HEK293 (cell line): ENCODE measurements at regions not wholly inside any gene's neighbourhood (a gene's known extent, or its start where the extent isn't known, plus 50 kb on each side); places are given as distances from the start of the nearest gene placed in this dataset.

Experiments
- CTCF ChIA-PET: fragments of 350-600 bp; formaldehyde crosslinking; extraction: SDS; loops from one replicate; lab custom pipeline; 2021; ENCODE audit warnings: antibody characterized with exemption; lab: Yijun Ruan, JAX
- POLR2A ChIA-PET: fragments of 300-600 bp; formaldehyde crosslinking; extraction: SDS; loops from one replicate; lab custom pipeline; 2020; ENCODE audit warnings: antibody characterized with exemption, inconsistent platforms; lab: Yijun Ruan, JAX
- H3K27ac ChIP-seq: fragments of 200-500 bp; sonication (Bioruptor generic); 2 replicates; pipeline ENCODE4 v1.5.1; 2014; ENCODE audit warnings: low read depth, low read length, control low read depth, inconsistent platforms; ENCODE audit errors: extremely low read depth
- H3K36me3 ChIP-seq, 2 experiments: fragments of 200-500 bp in 1 of 2; sonication (Bioruptor generic) in 1 of 2; 1 replicate in 1 of 2; 2 replicates in 1 of 2; pipeline ENCODE4 v1.5.1; 2014 to 2017; ENCODE audit warnings: inconsistent platforms in 2 of 2, low read length in 2 of 2; ENCODE audit not compliant: control insufficient read depth in 2 of 2, insufficient read depth in 1 of 2
- H3K4me1 ChIP-seq: fragments of 200-500 bp; sonication (Bioruptor generic); 2 replicates; pipeline ENCODE4 v1.5.1; 2014; ENCODE audit warnings: mild to moderate bottlenecking, low read length, inconsistent platforms; ENCODE audit not compliant: control insufficient read depth, insufficient read depth
- H3K4me3 ChIP-seq: 2 replicates; pipeline ENCODE4 v1.5.1; 2011; ENCODE audit warnings: low read depth, mild to moderate bottlenecking, control low read depth, low read length, moderate library complexity
- H3K9me3 ChIP-seq: fragments of 200-500 bp; sonication (Bioruptor generic); 2 replicates; pipeline ENCODE4 v1.5.1; 2014; ENCODE audit warnings: low read depth, low read length, inconsistent platforms; ENCODE audit not compliant: control insufficient read depth, insufficient read depth
- ELK4 ChIP-seq: IDR thresholded peaks from 2 replicates; pipeline ENCODE4 v1.6.1; 2011; ENCODE audit warnings: mild to moderate bottlenecking, low read depth, low read length, borderline replicate concordance
- KLF9 ChIP-seq: fragments of 450-650 bp; formaldehyde crosslinking; IDR thresholded peaks from 2 replicates; pipeline ENCODE4 v1.5.1; 2016; ENCODE audit warnings: missing biosample characterization, missing genetic modification characterization, low read depth
- OSR2 ChIP-seq: fragments of 450-650 bp; formaldehyde crosslinking; IDR thresholded peaks from 2 replicates; pipeline ENCODE4 v1.5.1; 2016; ENCODE audit warnings: missing biosample characterization, missing genetic modification characterization
- PRDM2 ChIP-seq: fragments of 450-650 bp; formaldehyde crosslinking; IDR thresholded peaks from 2 replicates; pipeline ENCODE4 v1.5.1; 2016; ENCODE audit warnings: missing biosample characterization, missing genetic modification characterization, borderline replicate concordance
- ZBTB48 ChIP-seq: fragments of 450-650 bp; formaldehyde crosslinking; IDR thresholded peaks from 2 replicates; pipeline ENCODE4 v1.5.1; 2016; ENCODE audit warnings: missing biosample characterization, missing genetic modification characterization
- ZBTB7A ChIP-seq: fragments of 450-650 bp; formaldehyde crosslinking; IDR thresholded peaks from 2 replicates; pipeline ENCODE4 v1.5.1; 2016; ENCODE audit warnings: low read depth, missing biosample characterization, missing genetic modification characterization
- ZFP3 ChIP-seq: fragments of 450-650 bp; formaldehyde crosslinking; IDR thresholded peaks from 2 replicates; pipeline ENCODE4 v1.5.1; 2016; ENCODE audit warnings: low read depth, missing biosample characterization, missing genetic modification characterization
- ZNF112 ChIP-seq: fragments of 450-650 bp; formaldehyde crosslinking; IDR thresholded peaks from 2 replicates; pipeline ENCODE4 v1.5.0; 2017; ENCODE audit warnings: missing biosample characterization, missing genetic modification characterization
- ZNF132 ChIP-seq: fragments of 450-650 bp; formaldehyde crosslinking; IDR thresholded peaks from 2 replicates; pipeline ENCODE4 v1.5.1; 2017; ENCODE audit warnings: missing biosample characterization, missing genetic modification characterization, borderline replicate concordance
- ZNF133 ChIP-seq: fragments of 450-650 bp; formaldehyde crosslinking; IDR thresholded peaks from 2 replicates; pipeline ENCODE4 v1.5.1; 2016; ENCODE audit warnings: missing biosample characterization, missing genetic modification characterization
- ZNF155 ChIP-seq: fragments of 450-650 bp; formaldehyde crosslinking; IDR thresholded peaks from 2 replicates; pipeline ENCODE4 v1.5.1; 2016; ENCODE audit warnings: missing biosample characterization, missing genetic modification characterization
- ZNF174 ChIP-seq: fragments of 450-650 bp; formaldehyde crosslinking; IDR thresholded peaks from 2 replicates; pipeline ENCODE4 v1.5.0; 2017; ENCODE audit warnings: missing biosample characterization, mild to moderate bottlenecking, missing genetic modification characterization
- ZNF23 ChIP-seq: fragments of 450-650 bp; formaldehyde crosslinking; IDR thresholded peaks from 2 replicates; pipeline ENCODE4 v1.5.1; 2016; ENCODE audit warnings: missing biosample characterization, missing genetic modification characterization, borderline replicate concordance
- ZNF26 ChIP-seq: fragments of 450-650 bp; formaldehyde crosslinking; IDR thresholded peaks from 2 replicates; pipeline ENCODE4 v1.5.1; 2016; ENCODE audit warnings: missing biosample characterization, missing genetic modification characterization
- ZNF341 ChIP-seq: fragments of 450-650 bp; formaldehyde crosslinking; IDR thresholded peaks from 2 replicates; pipeline ENCODE4; 2016; ENCODE audit warnings: low read depth, missing biosample characterization, missing genetic modification characterization
- ZNF37A ChIP-seq: fragments of 450-650 bp; IDR thresholded peaks from 2 replicates; pipeline ENCODE4 v1.5.1; 2018; ENCODE audit warnings: missing biosample characterization, missing genetic modification characterization
- ZNF433 ChIP-seq: fragments of 450-650 bp; formaldehyde crosslinking; IDR thresholded peaks from 2 replicates; pipeline ENCODE4 v1.5.1; 2016; ENCODE audit warnings: missing biosample characterization, missing genetic modification characterization, low read depth
- ZNF549 ChIP-seq: fragments of 450-650 bp; IDR thresholded peaks from 2 replicates; pipeline ENCODE4 v1.5.1; 2018; ENCODE audit warnings: missing biosample characterization, missing genetic modification characterization, mild to moderate bottlenecking, inconsistent platforms, moderate library complexity
- ZNF626 ChIP-seq: fragments of 450-650 bp; sonication (Bioruptor Pico); formaldehyde crosslinking; IDR thresholded peaks from 2 replicates; pipeline ENCODE4 v1.5.1; 2018; ENCODE audit warnings: missing biosample characterization, missing genetic modification characterization, inconsistent platforms
- ZNF639 ChIP-seq: fragments of 450-650 bp; formaldehyde crosslinking; IDR thresholded peaks from 2 replicates; pipeline ENCODE4 v1.5.1; 2016; ENCODE audit warnings: missing biosample characterization, missing genetic modification characterization

GRCh38 chr18:71443706-71444480, 1100.2 kb downstream of the CBLN2 start:
- Histone ChIP-seq H3K9me3 (no peaks in the 10 kb centered on the region), H3K36me3 (no peaks in the 10 kb centered on the region), H3K4me1 (no peaks in the 10 kb centered on the region), H3K4me3 (no peak overlapping the region), H3K27ac (no peak overlapping the region)
- TF ChIP-seq ZNF639 (no peak), PRDM2 (tag by site-specific recombination) (no peak), ZNF626 (no peak), ZBTB48 (no peak), ZNF37A (no peak), ZBTB7A (tag by site-specific recombination) (no peak), ZNF174 (no peak), ZNF155 (no peak), ELK4 (no peak), ZNF341 (tag by site-specific recombination) (no peak), ZFP3 (tag by site-specific recombination) (no peak), ZNF26 (tag by site-specific recombination) (no peak), ZNF132 (tag by site-specific recombination) (no peak), ZNF23 (tag by site-specific recombination) (no peak), ZNF433 (tag by site-specific recombination) (no peak), OSR2 (tag by site-specific recombination) (no peak), KLF9 (tag by site-specific recombination) (no peak), ZNF133 (tag by site-specific recombination) (no peak), ZNF549 (no peak), ZNF112 (tag by site-specific recombination) (no peak)
- ChIA-PET POLR2A (no interaction called here), CTCF (no interaction called here)
